ENCODE measurements at regions not wholly inside any gene's neighbourhood (a gene's known extent, or its start where the extent isn't known, plus 50 kb on each side); places are given as distances from the start of the nearest gene placed in this dataset.

- TF ChIP-seq, protein P1, sequence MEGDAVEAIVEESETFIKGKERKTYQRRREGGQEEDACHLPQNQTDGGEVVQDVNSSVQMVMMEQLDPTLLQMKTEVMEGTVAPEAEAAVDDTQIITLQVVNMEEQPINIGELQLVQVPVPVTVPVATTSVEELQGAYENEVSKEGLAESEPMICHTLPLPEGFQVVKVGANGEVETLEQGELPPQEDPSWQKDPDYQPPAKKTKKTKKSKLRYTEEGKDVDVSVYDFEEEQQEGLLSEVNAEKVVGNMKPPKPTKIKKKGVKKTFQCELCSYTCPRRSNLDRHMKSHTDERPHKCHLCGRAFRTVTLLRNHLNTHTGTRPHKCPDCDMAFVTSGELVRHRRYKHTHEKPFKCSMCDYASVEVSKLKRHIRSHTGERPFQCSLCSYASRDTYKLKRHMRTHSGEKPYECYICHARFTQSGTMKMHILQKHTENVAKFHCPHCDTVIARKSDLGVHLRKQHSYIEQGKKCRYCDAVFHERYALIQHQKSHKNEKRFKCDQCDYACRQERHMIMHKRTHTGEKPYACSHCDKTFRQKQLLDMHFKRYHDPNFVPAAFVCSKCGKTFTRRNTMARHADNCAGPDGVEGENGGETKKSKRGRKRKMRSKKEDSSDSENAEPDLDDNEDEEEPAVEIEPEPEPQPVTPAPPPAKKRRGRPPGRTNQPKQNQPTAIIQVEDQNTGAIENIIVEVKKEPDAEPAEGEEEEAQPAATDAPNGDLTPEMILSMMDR (conservative IDR thresholded peaks at IDR 0.05 in 1 of 2, IDR thresholded peaks at IDR 0.05 in 1 of 2; ENCODE audit: extremely low read depth in 1 of 2, insufficient read depth in 1 of 2, low read depth in 1 of 2, low read length in 2 of 2) = no peak
- TF ChIP-seq EZH2 (IDR thresholded peaks at IDR 0.05; ENCODE audit: borderline replicate concordance, low read length) = no peak
These were observed 1697.1 kb upstream of the NUDT12 start for GRCh38 chr5:105259581-105260217.

Measured in mammary epithelial cell (primary cell).